GM19240 (cell line): ENCODE measurements at regions not wholly inside any gene's neighbourhood (a gene's known extent, or its start where the extent isn't known, plus 50 kb on each side); places are given as distances from the start of the nearest gene placed in this dataset.

ENCODE experiments used
- DNase-seq: peaks from one replicate; pipeline ENCODE4 v3.0.0; 2011; ENCODE audit warnings: low spot score; ENCODE audit not compliant: insufficient read length

GRCh38 chr2:191514613-191515012 lies 163.3 kb upstream of the NABP1 start:
- no peak for DNase-seq

GRCh38 chr2:191515551-191515950 lies 162.4 kb upstream of the NABP1 start:
- no peak for DNase-seq

DNA sequence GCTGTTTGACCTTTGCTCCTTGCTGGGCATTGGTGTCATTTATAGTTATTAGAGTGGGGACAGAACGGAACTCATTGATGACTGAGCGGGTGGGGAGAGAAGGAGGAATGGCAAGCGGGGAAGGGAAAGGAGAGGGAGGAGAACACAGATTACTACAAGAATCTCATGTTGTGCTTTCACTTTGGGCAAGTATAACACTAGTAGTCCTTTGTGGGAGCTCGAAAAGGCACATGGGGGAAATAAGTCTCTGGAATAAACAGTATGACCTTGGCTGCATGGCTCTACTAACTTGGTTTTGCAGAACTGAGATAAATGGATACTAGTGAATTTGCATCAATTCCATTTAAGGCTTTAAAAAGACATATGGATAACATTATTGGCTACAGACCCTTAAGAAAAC lies 161.7 kb upstream of the NABP1 start:
- DNase-seq, result no peak

GRCh38 chr2:191521608-191522208 lies 156.2 kb upstream of the NABP1 start:
- DNase-seq, result no peak

DNA sequence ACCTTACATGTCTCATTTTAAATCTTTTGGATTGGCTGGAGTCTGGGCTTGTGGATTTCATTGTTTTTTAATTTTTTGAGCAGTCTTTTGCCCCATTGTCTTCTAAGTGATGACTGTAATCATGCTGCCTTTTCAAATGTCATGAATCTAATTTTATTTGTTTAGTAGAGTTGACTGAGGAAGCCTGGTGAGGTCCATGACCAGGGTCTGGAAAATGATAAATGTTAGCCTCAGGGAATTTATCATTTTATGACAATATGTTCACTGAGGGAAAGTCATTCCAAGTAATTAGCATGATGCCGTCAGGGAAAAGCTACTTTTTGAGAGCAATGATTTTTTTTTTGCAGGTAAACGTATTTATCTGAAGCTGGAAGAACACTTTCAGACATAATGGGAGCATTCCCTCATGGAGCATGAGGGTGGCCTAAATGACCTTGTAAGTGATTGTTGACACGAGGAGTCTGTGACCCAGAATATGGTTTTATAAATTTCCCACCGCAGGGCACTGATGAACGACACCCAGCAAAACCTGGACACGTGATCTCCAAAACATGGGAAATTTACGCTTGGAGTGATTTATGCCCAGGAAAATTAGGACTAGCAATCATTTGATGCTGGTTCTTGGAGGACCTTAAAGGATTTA lies 155.3 kb upstream of the NABP1 start:
- no peak for DNase-seq

GRCh38 chr2:191526091-191526490 lies 151.8 kb upstream of the NABP1 start:
- no peak for DNase-seq

DNA sequence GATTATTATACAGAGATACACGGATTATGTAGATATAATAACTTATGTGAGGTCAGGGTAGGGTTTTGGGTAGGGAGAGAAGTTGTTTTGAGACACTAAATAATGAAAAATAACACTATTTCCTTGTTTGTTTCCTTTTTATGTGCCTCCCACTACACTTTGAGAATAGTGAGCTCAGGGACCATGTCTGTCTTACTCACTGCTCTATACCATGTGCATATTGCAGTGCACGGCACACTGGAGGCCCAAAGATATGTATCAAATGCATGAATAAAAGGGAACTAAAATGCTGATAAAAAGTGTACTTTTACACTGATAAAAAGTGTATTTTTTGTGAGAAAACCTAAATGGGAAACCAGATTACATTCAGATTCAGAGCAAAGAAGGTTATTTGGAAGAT lies 151.4 kb upstream of the NABP1 start:
- no peak for DNase-seq

GRCh38 chr2:191526953-191527556 lies 150.9 kb upstream of the NABP1 start:
- no peak for DNase-seq

- no peak for DNase-seq
Observed at GRCh38 chr2:191530618-191531017, 147.3 kb upstream of the NABP1 start.

- no peak for DNase-seq
Observed at GRCh38 chr2:191533693-191534180, 144.2 kb upstream of the NABP1 start.

DNA sequence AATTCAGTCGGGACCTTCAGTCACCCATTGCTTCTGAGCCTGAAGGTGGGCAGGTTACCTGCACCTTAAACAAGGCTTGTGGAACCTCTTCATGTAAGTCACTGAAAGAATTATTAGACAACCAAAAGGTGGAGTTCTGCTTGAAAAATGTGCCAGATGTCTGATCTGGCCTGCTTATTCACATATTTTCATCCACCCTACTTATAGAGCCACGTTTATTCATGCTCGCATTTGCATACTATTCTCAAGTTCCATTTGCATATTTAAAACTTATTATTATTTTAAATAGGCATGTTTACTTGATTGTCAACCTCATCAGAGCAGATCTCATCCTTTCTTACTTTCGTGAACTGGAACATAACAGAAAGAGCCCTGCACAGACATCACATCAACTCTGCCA lies 140.0 kb upstream of the NABP1 start:
- no peak for DNase-seq

- DNase-seq, result no peak
Observed at GRCh38 chr2:191538334-191538903, 139.5 kb upstream of the NABP1 start.

DNA sequence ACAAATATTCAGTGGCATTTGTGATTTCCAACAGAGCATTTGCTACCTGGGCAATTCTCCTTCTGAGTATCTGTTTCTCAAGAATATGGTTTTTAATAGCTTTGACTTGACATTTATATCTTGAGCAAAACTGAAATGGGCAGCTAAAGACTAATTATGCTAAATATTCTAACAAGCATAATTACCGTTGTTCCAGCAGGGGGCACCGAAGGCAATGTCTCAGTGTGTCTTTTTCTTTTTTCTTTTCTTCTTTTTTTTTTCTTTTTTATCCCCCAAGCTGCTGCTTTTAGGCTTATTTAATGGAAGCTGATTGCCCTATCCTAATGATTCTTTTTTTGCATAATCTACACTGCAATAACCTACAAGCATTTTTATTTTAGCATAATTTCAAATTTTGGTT lies 138.9 kb upstream of the NABP1 start:
- no peak for DNase-seq

- DNase-seq, result no peak
Observed at GRCh38 chr2:191540681-191541080, 137.3 kb upstream of the NABP1 start.

DNA sequence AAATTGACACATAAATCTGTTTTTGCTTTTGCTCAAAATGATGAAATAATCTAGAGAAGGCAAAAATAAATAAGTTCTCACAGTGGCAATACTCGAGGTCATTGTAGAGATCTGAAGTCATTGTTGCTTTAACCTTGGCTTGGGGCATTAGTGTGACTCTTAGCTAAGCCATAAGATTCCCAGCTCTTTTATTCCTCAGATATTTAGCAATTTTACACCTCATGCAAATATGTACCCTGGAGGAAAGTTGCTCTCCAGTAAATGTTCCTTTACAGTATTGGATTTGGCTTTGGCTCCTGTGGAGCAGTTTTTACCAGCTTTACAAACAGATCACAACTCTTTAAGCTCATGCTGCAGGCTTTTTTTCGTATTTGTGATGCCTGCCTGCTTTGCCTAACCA lies 134.2 kb upstream of the NABP1 start:
- DNase-seq, result no peak

GRCh38 chr2:191544461-191545062 lies 133.4 kb upstream of the NABP1 start:
- no peak for DNase-seq

GRCh38 chr2:191545361-191545760 lies 132.6 kb upstream of the NABP1 start:
- DNase-seq, result no peak

- DNase-seq, result no peak
Observed at GRCh38 chr2:191552066-191552465, 125.9 kb upstream of the NABP1 start.

GRCh38 chr2:191554240-191554639 lies 123.7 kb upstream of the NABP1 start:
- DNase-seq, result no peak

DNA sequence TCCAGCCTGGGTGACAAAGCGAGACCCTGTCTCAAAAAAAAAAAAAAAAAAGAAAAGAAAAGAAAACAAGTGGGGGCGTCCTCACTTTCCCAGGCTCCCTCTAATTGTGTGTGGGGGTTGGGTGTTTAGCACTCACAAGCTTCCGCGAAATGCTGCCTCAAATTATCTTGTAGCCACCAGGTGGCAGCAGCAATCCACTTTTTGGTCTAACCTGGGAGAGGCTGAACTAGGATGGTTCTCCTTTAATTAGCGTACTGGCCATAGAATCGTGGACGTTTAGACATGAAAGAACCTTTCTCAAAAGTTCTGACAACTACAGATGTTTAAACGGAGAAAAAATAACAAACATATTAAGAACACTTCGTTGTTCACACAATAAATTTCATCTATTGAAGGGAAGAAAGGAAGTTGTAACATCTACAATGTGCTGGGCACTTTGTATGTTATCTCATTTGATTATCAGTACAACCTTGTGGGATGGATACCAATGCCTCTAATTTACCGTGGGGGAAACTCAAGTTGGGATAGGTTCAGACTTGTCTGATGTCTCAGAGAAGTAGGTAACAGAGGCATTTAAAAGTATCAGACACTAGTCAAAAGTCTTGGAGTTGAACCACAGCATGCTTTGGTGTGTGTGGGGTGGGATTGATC lies 122.7 kb upstream of the NABP1 start:
- DNase-seq, result peak; percentile 45

DNA sequence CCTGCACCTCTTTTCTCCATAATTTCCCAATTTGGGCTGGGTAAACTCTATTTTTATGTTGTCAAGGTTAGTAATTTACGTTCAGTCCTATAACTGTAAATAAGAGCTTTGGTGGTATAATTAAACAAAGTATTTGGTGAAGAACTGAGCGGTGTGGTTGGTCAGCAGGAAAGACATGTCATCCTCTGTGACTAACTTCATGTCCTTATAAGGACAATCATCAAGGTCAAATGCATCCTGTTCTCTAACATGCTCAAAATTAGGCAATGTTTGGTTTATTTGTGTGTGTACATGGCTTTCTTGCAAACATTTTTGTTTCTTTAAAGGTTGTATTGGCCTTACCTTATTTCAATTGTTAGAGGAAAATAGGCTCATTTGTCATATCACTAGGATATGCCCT lies 121.5 kb upstream of the NABP1 start:
- no peak for DNase-seq

GRCh38 chr2:191557841-191558240 lies 120.1 kb upstream of the NABP1 start:
- DNase-seq, result no peak
